ENCODE measurements at regions not wholly inside any gene's neighbourhood (a gene's known extent, or its start where the extent isn't known, plus 50 kb on each side); places are given as distances from the start of the nearest gene placed in this dataset.

- no peak overlapping the region for H3K18ac ChIP-seq (ENCODE audit: low read depth, low read length)
- 50% methylated on average over 4 of the region's 15 CpGs; no CpG with 5 or more reads in 1 of the 2 experiments for WGBS, 2 experiments (ENCODE audit: extremely low coverage in 2 of 2, insufficient read length in 1 of 2)
- no peak overlapping the region for H2BK120ac ChIP-seq (ENCODE audit: low read depth, low read length)
- H3K56ac ChIP-seq (ENCODE audit: extremely low read depth, insufficient read depth, low read length), result no peak overlapping the region
- H2BK15ac ChIP-seq (ENCODE audit: low read depth, low read length), result no peak overlapping the region
- no peak overlapping the region for H2AK5ac ChIP-seq (ENCODE audit: low read depth, low read length)
- intact Hi-C loops (cut with micrococcal nuclease) (no loop called here), in situ Hi-C loops (cut with MboI; ENCODE audit: low sequenced_read_pairs) (no loop called here), dilution Hi-C loops (cut with HindIII; ENCODE audit: low sequenced_read_pairs, unreplicated experiment) (no loop called here)
- H3K27me3 ChIP-seq (ENCODE audit: control insufficient read depth, insufficient read depth, low read length), result no peaks in the 10 kb centered on the region
- no peaks in the 10 kb centered on the region for H3K4me1 ChIP-seq (ENCODE audit: control insufficient read depth, insufficient read depth, low read length)
- no peaks in the 10 kb centered on the region for H3K79me1 ChIP-seq (ENCODE audit: low read depth in 1 of 2, low read length in 2 of 2)
- no peak overlapping the region for H2BK5ac ChIP-seq (ENCODE audit: low read depth, low read length, poor library complexity, severe bottlenecking)
- no peaks in the 10 kb centered on the region for H3K9me1 ChIP-seq (ENCODE audit: insufficient read depth, low read length)
- POLR2A ChIA-PET (ENCODE audit: unreplicated experiment), result no interaction called here
- TF ChIP-seq NFE2L2 (IDR thresholded peaks at IDR 0.05; ENCODE audit: low read depth, low read length), result no peak
- no peak for TF ChIP-seq POLR2A (IDR thresholded peaks at IDR 0.05; ENCODE audit: low read depth, low read length)
- TF ChIP-seq RFX5 (IDR thresholded peaks at IDR 0.05; ENCODE audit: low read depth, low read length), result no peak
- TF ChIP-seq ELK1 (IDR thresholded peaks at IDR 0.05; ENCODE audit: borderline replicate concordance, low read depth, low read length), result no peak
- no peak for TF ChIP-seq CHD1 (IDR thresholded peaks at IDR 0.05; ENCODE audit: low read depth, low read length)
- no peak for TF ChIP-seq CTCF (conservative IDR thresholded peaks at IDR 0.05; ENCODE audit: low read depth, low read length)
- TF ChIP-seq USF2 (IDR thresholded peaks at IDR 0.05; ENCODE audit: low read depth, low read length), result no peak
- TF ChIP-seq FOS (IDR thresholded peaks at IDR 0.05; ENCODE audit: low read depth, low read length), result no peak
- TF ChIP-seq MAZ (IDR thresholded peaks at IDR 0.05; ENCODE audit: borderline replicate concordance, low read depth, low read length), result no peak
- TF ChIP-seq RAD21 (IDR thresholded peaks at IDR 0.05; ENCODE audit: low read length), result no peak
- TF ChIP-seq MAFK (IDR thresholded peaks at IDR 0.05; ENCODE audit: low read depth, low read length), result no peak
- H3K9ac ChIP-seq (ENCODE audit: low read depth, low read length), result no peak overlapping the region
- no peak overlapping the region for H3K4me2 ChIP-seq (ENCODE audit: low read depth, low read length)
- no peaks in the 10 kb centered on the region for H3K36me3 ChIP-seq (ENCODE audit: control insufficient read depth, insufficient read depth, low read length)
- CTCF ChIA-PET, result no interaction called here
- H3K27ac ChIP-seq (ENCODE audit: insufficient read depth, low read length), result no peak overlapping the region
- DNase-seq, result no peak
- no peak overlapping the region for H4K5ac ChIP-seq (ENCODE audit: low read depth, low read length)
- H3K4ac ChIP-seq (ENCODE audit: low read depth, low read length), result no peak overlapping the region
- peaks cover 23% of the 10 kb centered on the region for H3K9me3 ChIP-seq (ENCODE audit: control insufficient read depth, insufficient read depth, low read length)
- no peak for ATAC-seq (ENCODE audit: low read depth)
- H3K14ac ChIP-seq (replicated peaks; ENCODE audit: low read depth, low read length), result no peak overlapping the region
- no peak overlapping the region for H3K4me3 ChIP-seq (ENCODE audit: insufficient read depth, low read depth, low read length)
- no peak overlapping the region for H2AK9ac ChIP-seq (replicated peaks; ENCODE audit: low read depth, low read length, poor library complexity)
- no peak overlapping the region for H4K91ac ChIP-seq (ENCODE audit: insufficient read depth, low read depth, low read length)
- H4K20me1 ChIP-seq (ENCODE audit: insufficient read depth, low read length), result no peaks in the 10 kb centered on the region
- H4K8ac ChIP-seq (ENCODE audit: low read depth in 2 of 2, low read length in 2 of 2), result no peak overlapping the region
- BruUV-seq (replicated peaks), result no TSS peak
- no peak overlapping the region for H2BK20ac ChIP-seq (ENCODE audit: low read depth, low read length)
- no peak overlapping the region for H3K23ac ChIP-seq (ENCODE audit: low read depth, low read length)
- no peak overlapping the region for H2AFZ ChIP-seq (replicated peaks; ENCODE audit: low read length, poor library complexity)
These were observed 75.0 kb downstream of the MYCN start for GRCh38 chr2:16015210-16015902.

Measured in IMR-90 (cell line).